ENCODE measurements at regions not wholly inside any gene's neighbourhood (a gene's known extent, or its start where the extent isn't known, plus 50 kb on each side); places are given as distances from the start of the nearest gene placed in this dataset.

DNA sequence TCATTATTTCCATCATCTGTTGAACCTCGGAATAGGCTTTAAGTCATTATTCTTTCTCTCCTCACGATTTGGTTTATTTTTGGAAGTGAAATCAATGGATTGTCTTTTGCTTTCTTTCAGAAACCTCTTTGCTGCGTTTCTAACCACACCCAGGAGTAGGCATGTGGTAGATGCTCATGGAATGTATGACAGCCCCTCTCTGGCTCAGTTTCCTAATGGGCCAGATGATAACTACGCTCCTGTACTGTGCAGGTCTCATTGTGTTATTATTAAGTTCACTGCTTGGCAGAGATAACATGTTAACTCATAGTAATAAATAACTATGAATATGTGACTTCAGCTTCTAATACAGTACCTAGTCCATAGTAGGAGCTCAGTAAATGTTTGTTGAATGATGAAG is 175.5 kb upstream of the KLF4 start:
- TF ChIP-seq CTCF (IDR thresholded peaks at IDR 0.05) (no peak), POLR2A (IDR thresholded peaks at IDR 0.05) (no peak), POLR2AphosphoS5 (IDR thresholded peaks at IDR 0.05) (no peak), EP300 (IDR thresholded peaks at IDR 0.05) (no peak)

DNA sequence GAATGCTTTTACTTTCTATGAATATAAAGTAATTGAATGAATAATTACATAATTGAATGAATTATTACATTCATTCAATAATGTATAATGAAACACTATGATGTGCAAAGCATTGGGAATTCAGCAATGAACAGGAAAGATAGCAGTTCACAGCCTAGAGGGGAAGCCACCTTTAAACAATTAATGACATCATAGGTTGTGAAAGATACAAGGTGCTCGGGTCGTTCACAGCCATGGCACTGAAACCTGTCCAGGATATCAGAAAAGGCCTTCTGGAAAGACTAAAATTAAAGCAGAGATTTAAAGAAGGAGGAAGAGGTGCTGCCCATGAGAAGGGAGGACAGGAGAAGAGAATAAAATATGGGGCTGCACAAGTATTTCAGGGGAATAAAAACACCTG is 171.4 kb upstream of the KLF4 start:
- no peaks in the 10 kb centered on the region for H3K4me1 ChIP-seq
- no peaks in the 10 kb centered on the region for H3K9me3 ChIP-seq
- no peak for TF ChIP-seq EP300 (IDR thresholded peaks at IDR 0.05)
- no peak for TF ChIP-seq POLR2AphosphoS5 (IDR thresholded peaks at IDR 0.05)
- TF ChIP-seq CTCF (IDR thresholded peaks at IDR 0.05): no peak
- no peak for TF ChIP-seq POLR2A (IDR thresholded peaks at IDR 0.05)
- H3K27me3 ChIP-seq: no peaks in the 10 kb centered on the region
- 53 to 67% (median 57%) methylated on average over 2 of the region's 2 CpGs for WGBS, 5 donors
- intact Hi-C loops (cut with DNase I; ENCODE audit: low total_unique reads): no loop called here
- no peaks in the 10 kb centered on the region for H3K36me3 ChIP-seq
- H3K27ac ChIP-seq: no peak overlapping the region
- no peak for DNase-seq
- H3K4me3 ChIP-seq: no peak overlapping the region

More for the DNA sequence above, 175.5 kb upstream of the KLF4 start:
- Histone ChIP-seq H3K27ac (no peak overlapping the region), H3K4me1 (no peaks in the 10 kb centered on the region), H3K4me3 (no peak overlapping the region), H3K36me3 (no peaks in the 10 kb centered on the region), H3K27me3 (no peaks in the 10 kb centered on the region), H3K9me3 (no peaks in the 10 kb centered on the region)
- no peak for DNase-seq
- intact Hi-C loops (cut with DNase I; ENCODE audit: low total_unique reads): no loop called here
- WGBS, 5 donors: 72 to 80% (median 78%) methylated on average over 4 of the region's 4 CpGs

GRCh38 chr9:107653263-107653821 is 163.8 kb upstream of the KLF4 start:
- DNase-seq: no peak
- 46 to 63% (median 56%) methylated on average over 4 of the region's 4 CpGs for WGBS, 5 donors
- TF ChIP-seq POLR2AphosphoS5 (IDR thresholded peaks at IDR 0.05) (no peak), POLR2A (IDR thresholded peaks at IDR 0.05) (no peak), EP300 (IDR thresholded peaks at IDR 0.05) (no peak), CTCF (IDR thresholded peaks at IDR 0.05) (no peak)

GRCh38 chr9:107650995-107651394 is 161.4 kb upstream of the KLF4 start:
- Histone ChIP-seq H3K27ac (no peak overlapping the region), H3K27me3 (no peaks in the 10 kb centered on the region), H3K4me1 (peaks cover 0 to 11% (median 2%) of the 10 kb centered on the region in 4 donors), H3K9me3 (no peaks in the 10 kb centered on the region), H3K4me3 (no peak overlapping the region), H3K36me3 (no peaks in the 10 kb centered on the region)
- no peak for TF ChIP-seq CTCF (IDR thresholded peaks at IDR 0.05)
- TF ChIP-seq POLR2AphosphoS5 (IDR thresholded peaks at IDR 0.05): no peak
- no peak for TF ChIP-seq POLR2A (IDR thresholded peaks at IDR 0.05)
- no peak for TF ChIP-seq EP300 (IDR thresholded peaks at IDR 0.05)
- DNase-seq: no peak
- intact Hi-C loops (cut with DNase I; ENCODE audit: low total_unique reads): no loop called here
- WGBS, 5 donors: 82 to 95% (median 90%) methylated on average over 3 of the region's 3 CpGs

More at GRCh38 chr9:107653263-107653821, 163.8 kb upstream of the KLF4 start:
- no peaks in the 10 kb centered on the region for H3K9me3 ChIP-seq
- H3K36me3 ChIP-seq: no peaks in the 10 kb centered on the region
- no peak overlapping the region for H3K27ac ChIP-seq
- peaks cover 0 to 11% (median 2%) of the 10 kb centered on the region in 4 donors for H3K4me1 ChIP-seq
- no peaks in the 10 kb centered on the region for H3K27me3 ChIP-seq
- no peak overlapping the region for H3K4me3 ChIP-seq
- intact Hi-C loops (cut with DNase I; ENCODE audit: low total_unique reads): no loop called here
